Activated CD8-positive, alpha-beta T cell treated with anti-CD3 and anti-CD28 coated beads for 36 hours (primary cell): ENCODE measurements at regions not wholly inside any gene's neighbourhood (a gene's known extent, or its start where the extent isn't known, plus 50 kb on each side); places are given as distances from the start of the nearest gene placed in this dataset.

Experiments used
- ATAC-seq: fragments of 200-7000 bp; cut with Tn5 transposase; one replicate; pipeline ENCODE4 v1.10.0; 2021; ENCODE audit warnings: mild to moderate bottlenecking, moderate library complexity
- CTCF ChIA-PET: fragments of 350-600 bp; sonication (Branson Sonifier 250); formaldehyde crosslinking; loops from one replicate; lab custom pipeline; 2021; ENCODE audit warnings: antibody characterized with exemption; lab: Charles Lee
- POLR2A ChIA-PET: fragments of 350-600 bp; sonication (Branson Sonifier 250); formaldehyde crosslinking; loops from one replicate; lab custom pipeline; 2021; ENCODE audit warnings: antibody characterized with exemption; lab: Charles Lee
- DNase-seq: peaks from one replicate; pipeline ENCODE4 v3.0.0-alpha.2; 2020
- H3K27ac Mint-ChIP-seq: one replicate; pipeline ENCODE4 v1.8.0; 2021; ENCODE audit warnings: mild to moderate bottlenecking, mixed read lengths
- H3K27me3 Mint-ChIP-seq: one replicate; pipeline ENCODE4 v1.8.0; 2021; ENCODE audit warnings: mixed read lengths
- H3K36me3 Mint-ChIP-seq: one replicate; pipeline ENCODE4 v1.8.0; 2021; ENCODE audit warnings: low read depth, mixed read lengths
- H3K4me1 Mint-ChIP-seq: one replicate; pipeline ENCODE4 v1.8.0; 2021; ENCODE audit warnings: low read depth, mixed read lengths
- H3K4me3 Mint-ChIP-seq: one replicate; pipeline ENCODE4 v1.8.0; 2021; ENCODE audit warnings: mild to moderate bottlenecking, moderate library complexity, mixed read lengths
- H3K9me3 Mint-ChIP-seq: one replicate; pipeline ENCODE4 v1.8.0; 2021; ENCODE audit warnings: mixed read lengths
- CTCF ChIP-seq: fragments of 200-600 bp; IDR thresholded peaks from one replicate; pipeline ENCODE4 v1.8.0; 2022; ENCODE audit warnings: antibody characterized with exemption, mild to moderate bottlenecking
- intact Hi-C: fragments of 100-400 bp; cut with micrococcal nuclease; formaldehyde crosslinking; loops from one replicate; pipeline ENCODE4 v1.10.0; 2022

- Mint-ChIP-seq H3K27me3 (no peaks in the 10 kb centered on the region), H3K9me3 (peaks cover 11% of the 10 kb centered on the region), H3K27ac (no peak overlapping the region), H3K4me1 (no peaks in the 10 kb centered on the region), H3K4me3 (no peak overlapping the region), H3K36me3 (no peaks in the 10 kb centered on the region)
- POLR2A ChIA-PET = interaction anchor here (0.6 kb wide), 1 partner anchor 151 kb away, joined by 3 read pairs; no protein-coding TSS in a partner anchor
- no peak for TF ChIP-seq CTCF
- CTCF ChIA-PET = no interaction called here
- intact Hi-C loops = no loop called here
- ATAC-seq = no peak
- no peak for DNase-seq
These were observed 130.6 kb upstream of the FAT1 start for GRCh38 chr4:186854256-186854655.

GRCh38 chr4:186855111-186855510 lies 131.5 kb upstream of the FAT1 start:
- Mint-ChIP-seq H3K4me1 (no peaks in the 10 kb centered on the region), H3K36me3 (no peaks in the 10 kb centered on the region), H3K27me3 (no peaks in the 10 kb centered on the region), H3K27ac (no peak overlapping the region), H3K9me3 (peaks cover 11% of the 10 kb centered on the region), H3K4me3 (no peak overlapping the region)
- POLR2A ChIA-PET = no interaction called here
- ATAC-seq = no peak
- no peak for TF ChIP-seq CTCF
- intact Hi-C loops = no loop called here
- DNase-seq = no peak
- CTCF ChIA-PET = no interaction called here

- TF ChIP-seq CTCF = no peak
- intact Hi-C loops = no loop called here
- no peak for DNase-seq
- no peaks in the 10 kb centered on the region for H3K27me3 Mint-ChIP-seq
- no peaks in the 10 kb centered on the region for H3K36me3 Mint-ChIP-seq
- no peaks in the 10 kb centered on the region for H3K4me1 Mint-ChIP-seq
- ChIA-PET CTCF (no interaction called here), POLR2A (no interaction called here)
- H3K4me3 Mint-ChIP-seq = no peak overlapping the region
- H3K9me3 Mint-ChIP-seq = peaks cover 9% of the 10 kb centered on the region
- no peak for ATAC-seq
- no peak overlapping the region for H3K27ac Mint-ChIP-seq
These were observed 134.1 kb upstream of the FAT1 start for GRCh38 chr4:186857793-186858192.

GRCh38 chr4:186858355-186858754 lies 134.7 kb upstream of the FAT1 start:
- ChIA-PET CTCF (no interaction called here), POLR2A (no interaction called here)
- DNase-seq (no peak), ATAC-seq (no peak)
- no peaks in the 10 kb centered on the region for H3K36me3 Mint-ChIP-seq
- intact Hi-C loops = no loop called here
- peaks cover 12% of the 10 kb centered on the region for H3K9me3 Mint-ChIP-seq
- H3K27me3 Mint-ChIP-seq = no peaks in the 10 kb centered on the region
- H3K4me1 Mint-ChIP-seq = no peaks in the 10 kb centered on the region
- H3K4me3 Mint-ChIP-seq = no peak overlapping the region
- TF ChIP-seq CTCF = no peak
- no peak overlapping the region for H3K27ac Mint-ChIP-seq

- POLR2A ChIA-PET = no interaction called here
- no peaks in the 10 kb centered on the region for H3K36me3 Mint-ChIP-seq
- H3K9me3 Mint-ChIP-seq = peaks cover 7% of the 10 kb centered on the region
- TF ChIP-seq CTCF = no peak
- H3K4me3 Mint-ChIP-seq = no peak overlapping the region
- H3K27me3 Mint-ChIP-seq = no peaks in the 10 kb centered on the region
- no peak overlapping the region for H3K27ac Mint-ChIP-seq
- no peaks in the 10 kb centered on the region for H3K4me1 Mint-ChIP-seq
- ATAC-seq (no peak), DNase-seq (no peak)
- CTCF ChIA-PET = no interaction called here
- intact Hi-C loops = no loop called here
These were observed 135.8 kb upstream of the FAT1 start for GRCh38 chr4:186859420-186859819.
